Stimulated activated naive CD8-positive, alpha-beta T cell treated with anti-CD3 and anti-CD28 coated beads, Interleukin-15, amount 100 ng/mL, for 72 hours (primary cell): ENCODE measurements at regions not wholly inside any gene's neighbourhood (a gene's known extent, or its start where the extent isn't known, plus 50 kb on each side); places are given as distances from the start of the nearest gene placed in this dataset.
"Not testable (repeated sequence)": the region's sequence is repeated elsewhere in the genome, so short reads cannot be mapped to it uniquely, and the experiment has no call there.

Experiments used
- ATAC-seq: fragments of 150-1000 bp; cut with Tn5 transposase; 2 replicates; pipeline ENCODE4 v1.10.0; 2021; ENCODE audit warnings: mild to moderate bottlenecking, moderate library complexity
- DNase-seq, 2 donors: peaks; one replicate each; pipeline ENCODE4 v3.0.0; 2021 to 2022
- H3K27ac Mint-ChIP-seq, 2 donors: one replicate each; pipeline ENCODE4 v1.8.0; 2022; ENCODE audit warnings: mild to moderate bottlenecking in 2 of 2, mixed read lengths in 2 of 2, moderate library complexity in 2 of 2
- H3K27me3 Mint-ChIP-seq: one replicate; pipeline ENCODE4 v1.8.0; 2022; ENCODE audit warnings: mixed read lengths
- H3K4me1 Mint-ChIP-seq: one replicate; pipeline ENCODE4 v1.8.0; 2022; ENCODE audit warnings: mild to moderate bottlenecking, mixed read lengths
- H3K4me3 Mint-ChIP-seq, 2 donors: one replicate each; pipeline ENCODE4 v1.8.0; 2022; ENCODE audit warnings: mild to moderate bottlenecking in 2 of 2, mixed read lengths in 2 of 2, moderate library complexity in 1 of 2
- H3K9me3 Mint-ChIP-seq, 2 donors: one replicate each; pipeline ENCODE4 v1.8.0; 2022; ENCODE audit warnings: mixed read lengths in 2 of 2

DNA sequence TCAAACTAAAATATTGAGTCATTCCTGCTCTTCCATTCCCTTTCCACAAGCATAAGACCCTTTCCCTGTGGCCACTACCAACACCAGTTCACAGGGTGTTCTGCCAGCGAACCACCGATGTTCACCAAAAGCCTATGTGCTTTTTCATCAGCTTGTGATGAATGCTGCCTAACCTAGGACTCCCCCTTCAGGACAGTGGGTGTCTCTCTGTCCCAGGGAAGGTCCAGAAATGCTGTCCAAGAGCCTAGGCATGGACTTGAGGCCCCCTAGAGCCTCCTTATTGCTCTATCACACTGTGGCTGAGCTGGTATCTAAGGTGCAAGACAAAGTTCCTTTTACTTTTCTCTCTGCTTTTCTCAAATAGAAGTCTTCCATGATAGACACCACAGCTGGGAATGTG lies 1015.6 kb downstream of the PCDH19 start:
- Mint-ChIP-seq H3K4me3 (no peak overlapping the region), H3K27me3 (no peaks in the 10 kb centered on the region)

DNA sequence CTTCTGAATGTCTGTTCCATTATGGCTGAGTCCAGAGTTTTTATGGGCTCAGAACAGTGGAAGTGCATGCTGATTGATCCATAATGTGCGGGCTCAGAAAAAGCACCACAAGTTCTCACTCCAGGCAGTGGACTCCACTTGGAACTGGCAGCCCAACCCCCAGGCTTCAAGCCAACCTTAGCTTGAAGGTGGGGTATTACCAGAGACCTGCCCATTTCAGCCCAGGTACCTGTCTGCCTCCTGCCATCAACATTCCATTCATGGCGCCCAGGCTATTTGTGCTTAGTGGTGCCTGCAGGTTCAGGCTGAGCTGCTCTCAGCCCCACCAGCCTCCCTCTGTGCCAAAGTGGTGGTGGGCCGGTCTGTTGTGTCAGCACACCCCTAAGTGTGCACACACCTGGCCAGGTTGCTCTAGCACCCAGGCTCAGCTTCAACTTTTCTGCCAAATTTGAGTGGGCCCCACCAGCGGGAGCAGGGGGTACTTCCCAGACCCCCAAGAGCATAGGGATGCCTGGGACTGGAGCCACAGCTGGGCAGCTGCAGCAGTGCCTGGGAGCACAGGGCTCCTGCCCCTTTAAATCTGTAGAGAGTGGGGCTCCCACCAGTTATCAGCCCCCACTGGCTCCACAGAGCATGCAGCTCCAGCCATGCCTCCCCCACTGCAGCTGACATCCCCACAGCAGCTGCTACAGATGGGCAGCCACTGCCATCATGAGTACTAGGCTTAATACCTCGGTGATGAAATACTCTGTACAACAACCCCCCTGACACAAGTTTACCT lies 1025.3 kb downstream of the PCDH19 start:
- H3K27me3 Mint-ChIP-seq, result no peaks in the 10 kb centered on the region

More for the DNA sequence above, 1015.6 kb downstream of the PCDH19 start:
- Mint-ChIP-seq H3K4me1 (no peaks in the 10 kb centered on the region), H3K9me3 (no peaks in the 10 kb centered on the region), H3K27ac (no peak overlapping the region)
- DNase-seq, result no peak
- ATAC-seq, result no peak

DNA sequence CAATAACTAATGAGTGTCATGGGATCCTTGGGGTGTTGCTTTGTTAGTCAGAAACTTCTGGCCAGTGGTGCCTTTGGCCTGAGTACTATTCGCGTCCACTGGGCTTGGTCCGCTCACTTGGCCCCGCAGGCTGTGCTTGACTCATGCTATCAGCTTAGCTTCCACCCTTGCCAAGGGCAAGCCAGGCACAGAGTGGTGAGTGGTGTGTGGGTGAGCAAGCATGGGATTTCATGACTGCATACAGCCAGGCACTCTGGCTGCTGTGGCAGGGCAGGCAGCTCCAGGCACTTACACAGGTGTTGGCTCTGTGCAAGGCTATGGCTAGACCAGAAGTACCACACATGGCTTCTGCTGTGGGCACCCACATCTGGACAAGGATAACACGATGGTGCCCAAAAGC lies 1026.3 kb downstream of the PCDH19 start:
- Mint-ChIP-seq H3K4me1 (no peaks in the 10 kb centered on the region), H3K4me3 (no peak overlapping the region), H3K9me3 (peaks cover 4 to 8% of the 10 kb centered on the region in 2 donors), H3K27ac (no peak overlapping the region), H3K27me3 (no peaks in the 10 kb centered on the region)
- no peak for ATAC-seq
- DNase-seq, result no peak

More for the DNA sequence above, 1025.3 kb downstream of the PCDH19 start:
- Mint-ChIP-seq H3K27ac (no peak overlapping the region), H3K4me3 (no peak overlapping the region), H3K4me1 (no peaks in the 10 kb centered on the region), H3K9me3 (peaks cover 6 to 8% of the 10 kb centered on the region in 2 donors)
- ATAC-seq (no peak), DNase-seq (no peak)

DNA sequence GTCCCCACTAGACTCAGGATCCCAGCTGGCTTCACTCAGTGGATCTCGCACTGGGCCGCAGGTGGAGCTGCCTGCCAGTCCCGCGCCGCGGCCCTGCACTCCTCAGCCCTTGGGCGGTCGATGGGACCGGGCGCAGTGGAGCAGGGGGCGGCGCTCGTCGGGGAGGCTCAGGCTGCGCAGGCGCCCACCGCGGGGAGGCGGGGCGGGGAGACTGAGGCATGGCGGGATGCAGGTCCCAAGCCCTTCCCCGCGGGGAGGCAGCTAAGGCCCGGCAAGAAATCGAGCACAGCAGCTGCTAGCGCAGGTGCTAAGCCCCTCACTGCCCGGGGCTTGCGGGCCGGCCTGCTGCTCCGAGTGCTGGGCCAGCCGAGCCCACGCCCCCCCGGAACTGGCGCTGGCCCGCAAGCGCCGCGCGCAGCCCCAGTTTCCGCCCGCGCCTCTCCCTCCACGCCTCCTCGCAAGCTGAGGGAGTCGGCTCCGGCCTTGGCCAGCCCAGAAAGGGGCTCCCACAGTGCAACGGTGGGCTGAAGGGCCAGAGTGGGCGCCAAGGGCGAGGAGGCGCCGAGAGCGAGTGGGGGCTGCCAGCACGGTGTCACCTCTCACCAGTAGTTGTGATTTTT lies 1038.0 kb downstream of the PCDH19 start:
- Mint-ChIP-seq H3K27me3 (no peaks in the 10 kb centered on the region), H3K9me3 (no peaks in the 10 kb centered on the region), H3K4me1 (no peaks in the 10 kb centered on the region), H3K4me3 (no peak overlapping the region), H3K27ac (no peak overlapping the region)
- DNase-seq (no peak), ATAC-seq (no peak)

DNA sequence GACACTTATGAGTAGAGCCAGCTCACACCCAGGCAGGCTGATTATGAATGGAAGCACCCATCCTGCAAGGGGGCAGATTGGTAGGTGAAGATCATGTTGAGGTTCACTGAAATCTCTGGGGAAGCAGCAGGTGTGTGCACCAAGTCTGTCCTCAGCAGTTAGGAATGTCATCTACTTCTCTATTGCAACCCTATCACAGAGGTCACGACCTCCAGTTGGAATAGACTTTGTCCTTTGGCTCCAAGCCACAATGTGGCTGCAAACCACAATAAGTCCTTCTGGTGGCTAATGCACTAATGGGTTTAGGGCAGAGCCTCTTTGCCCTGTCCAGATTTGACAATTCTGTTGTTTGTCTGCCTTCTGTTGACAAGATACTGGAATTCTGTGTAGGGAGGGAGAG lies 1056.7 kb downstream of the PCDH19 start:
- Mint-ChIP-seq H3K27ac (no peak overlapping the region), H3K4me3 (no peak overlapping the region)
- no peak for DNase-seq

DNA sequence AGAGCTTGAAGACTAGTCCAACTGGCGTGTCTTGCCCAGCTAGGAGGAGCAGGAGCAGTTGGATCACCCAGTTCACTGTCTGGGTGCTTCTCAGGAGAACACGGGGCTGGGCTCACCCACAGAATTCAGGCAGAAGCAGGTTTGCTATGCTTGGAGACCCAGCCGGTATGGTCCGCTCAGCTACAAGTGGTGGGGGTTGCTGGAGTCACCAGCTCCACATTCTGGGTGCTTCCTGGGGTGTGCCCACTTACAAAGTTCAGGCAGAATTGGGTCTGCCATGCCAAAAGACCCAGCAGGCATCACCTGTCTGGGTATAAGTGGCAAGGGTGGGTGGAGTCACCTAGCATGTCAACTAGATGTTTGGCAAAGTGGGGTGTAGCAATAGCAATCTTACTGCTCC lies 1061.8 kb downstream of the PCDH19 start:
- no peak for ATAC-seq
- H3K4me3 Mint-ChIP-seq, result no peak overlapping the region
- H3K27ac Mint-ChIP-seq, result no peak overlapping the region
- H3K27me3 Mint-ChIP-seq, result no peaks in the 10 kb centered on the region
- H3K4me1 Mint-ChIP-seq, result no peaks in the 10 kb centered on the region
- no peak for DNase-seq
- no peaks in the 10 kb centered on the region for H3K9me3 Mint-ChIP-seq

More for the DNA sequence above, 1056.7 kb downstream of the PCDH19 start:
- ATAC-seq, result no peak
- Mint-ChIP-seq H3K9me3 (no peaks in the 10 kb centered on the region), H3K27me3 (no peaks in the 10 kb centered on the region), H3K4me1 (no peaks in the 10 kb centered on the region)

DNA sequence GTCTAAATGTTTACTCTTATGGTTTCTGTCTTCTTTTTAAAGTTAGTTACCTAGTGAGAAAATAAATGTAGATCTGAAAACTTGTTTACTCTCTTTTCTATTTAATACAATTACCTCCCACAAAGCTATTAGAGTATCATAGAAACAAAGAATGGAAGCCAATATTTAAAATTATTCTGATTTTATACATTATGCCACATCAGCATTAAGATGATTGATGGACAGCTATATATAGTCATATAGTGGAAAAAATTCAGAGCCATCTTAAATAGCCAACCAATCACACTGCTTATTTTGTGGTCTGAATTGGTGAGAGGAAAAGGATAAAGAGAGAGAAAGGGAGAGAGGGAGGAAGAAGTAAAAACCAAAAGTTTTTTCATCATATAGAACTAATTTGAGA lies 1101.8 kb downstream of the PCDH19 start:
- H3K4me3 Mint-ChIP-seq, result no peak overlapping the region
- no peak overlapping the region for H3K27ac Mint-ChIP-seq
- H3K4me1 Mint-ChIP-seq, result no peaks in the 10 kb centered on the region
- no peaks in the 10 kb centered on the region for H3K9me3 Mint-ChIP-seq
- ATAC-seq (no peak), DNase-seq (no peak)
- no peaks in the 10 kb centered on the region for H3K27me3 Mint-ChIP-seq

DNA sequence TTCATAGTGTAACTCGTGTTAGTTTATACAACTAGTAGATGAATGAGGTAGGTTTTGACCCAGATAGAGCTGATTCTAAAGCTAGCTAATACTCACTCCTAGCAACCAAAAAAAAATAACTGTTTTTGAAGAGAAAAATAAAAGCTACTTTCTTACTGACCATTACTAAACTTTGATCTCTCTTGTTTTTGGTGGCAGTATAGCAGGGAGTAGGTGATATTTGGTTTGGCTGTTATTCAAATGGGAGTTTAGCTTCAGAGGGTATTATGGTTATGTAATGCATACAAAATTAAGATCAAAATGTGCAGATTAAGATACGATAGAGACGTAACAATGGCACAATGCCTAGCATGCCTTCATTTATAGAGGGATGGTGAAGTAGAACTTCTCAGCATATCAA lies 1104.5 kb downstream of the PCDH19 start:
- Mint-ChIP-seq H3K27me3 (no peaks in the 10 kb centered on the region), H3K4me3 (no peak overlapping the region), H3K4me1 (no peaks in the 10 kb centered on the region), H3K9me3 (no peaks in the 10 kb centered on the region), H3K27ac (no peak overlapping the region)
- no peak for ATAC-seq
- DNase-seq, result no peak

DNA sequence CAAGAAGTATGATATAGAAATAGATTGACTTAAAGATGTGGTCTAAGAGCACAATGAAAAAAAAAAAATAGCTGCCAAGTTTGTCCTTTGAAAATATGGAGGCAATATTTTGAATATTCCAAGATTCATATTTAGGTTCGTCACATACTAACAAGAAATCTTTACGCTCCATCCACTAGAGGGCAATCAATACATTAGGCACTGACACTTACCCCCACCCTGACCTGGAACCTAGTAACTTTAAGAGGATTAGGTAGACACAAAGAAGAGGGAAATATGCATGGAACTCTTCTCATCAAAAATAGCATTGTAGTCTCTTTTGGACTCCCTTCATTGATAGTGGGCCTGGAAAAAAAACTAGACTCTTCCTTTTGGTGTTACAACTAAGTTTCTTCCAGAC lies 1108.1 kb downstream of the PCDH19 start:
- DNase-seq (no peak), ATAC-seq (no peak)
- Mint-ChIP-seq H3K4me3 (no peak overlapping the region), H3K4me1 (no peaks in the 10 kb centered on the region), H3K27me3 (no peaks in the 10 kb centered on the region), H3K9me3 (no peaks in the 10 kb centered on the region), H3K27ac (no peak overlapping the region)

DNA sequence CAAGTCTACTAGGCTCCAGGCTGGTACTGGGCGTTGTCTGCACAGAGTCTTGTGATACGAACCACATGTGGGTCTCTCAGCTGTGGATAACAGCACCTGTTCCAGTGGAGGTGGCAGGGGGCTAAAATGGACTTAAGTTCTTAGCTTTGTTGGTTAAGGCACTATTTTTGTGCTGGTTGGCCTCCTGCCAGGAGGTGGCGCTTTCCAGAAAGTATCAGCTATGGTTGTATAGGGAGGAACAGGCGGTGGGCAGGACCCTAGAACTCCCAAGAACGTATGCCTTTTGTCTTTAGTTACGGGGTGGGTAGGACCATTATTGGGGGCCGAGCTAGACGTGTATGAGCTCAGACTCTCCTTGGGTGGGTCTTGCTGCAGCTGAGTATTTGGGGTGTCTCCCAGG lies 1138.4 kb downstream of the PCDH19 start:
- H3K9me3 Mint-ChIP-seq, result peaks cover 5 to 7% of the 10 kb centered on the region in 2 donors
- H3K4me1 Mint-ChIP-seq, result no peaks in the 10 kb centered on the region
- H3K4me3 Mint-ChIP-seq, result no peak overlapping the region
- no peak overlapping the region for H3K27ac Mint-ChIP-seq
- ATAC-seq, result no peak
- H3K27me3 Mint-ChIP-seq, result no peaks in the 10 kb centered on the region
- no peak for DNase-seq

DNA sequence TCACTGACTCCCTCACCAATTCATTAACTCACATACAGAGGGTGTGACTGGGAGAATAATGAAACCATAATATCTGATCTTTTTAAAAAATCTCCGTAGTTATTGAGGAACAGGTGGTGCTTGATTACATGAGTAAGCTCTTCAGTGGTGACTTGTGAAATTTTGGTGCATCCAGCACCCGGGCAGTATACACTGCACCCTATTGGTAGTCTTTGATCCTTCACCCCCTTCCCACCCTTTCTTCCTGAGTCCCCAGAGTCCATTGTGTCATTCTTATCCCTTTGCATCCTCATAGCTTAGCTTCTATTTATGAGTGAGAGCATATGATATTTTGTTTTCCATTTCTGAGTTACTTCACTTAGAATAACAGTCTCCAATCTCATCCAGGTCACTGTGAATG lies 1143.8 kb downstream of the PCDH19 start:
- no peaks in the 10 kb centered on the region for H3K27me3 Mint-ChIP-seq
- H3K9me3 Mint-ChIP-seq, result peaks cover 5 to 7% of the 10 kb centered on the region in 2 donors
- H3K4me3 Mint-ChIP-seq, result no peak overlapping the region
- H3K4me1 Mint-ChIP-seq, result no peaks in the 10 kb centered on the region
- ATAC-seq (no peak), DNase-seq (no peak)
- H3K27ac Mint-ChIP-seq, result no peak overlapping the region

DNA sequence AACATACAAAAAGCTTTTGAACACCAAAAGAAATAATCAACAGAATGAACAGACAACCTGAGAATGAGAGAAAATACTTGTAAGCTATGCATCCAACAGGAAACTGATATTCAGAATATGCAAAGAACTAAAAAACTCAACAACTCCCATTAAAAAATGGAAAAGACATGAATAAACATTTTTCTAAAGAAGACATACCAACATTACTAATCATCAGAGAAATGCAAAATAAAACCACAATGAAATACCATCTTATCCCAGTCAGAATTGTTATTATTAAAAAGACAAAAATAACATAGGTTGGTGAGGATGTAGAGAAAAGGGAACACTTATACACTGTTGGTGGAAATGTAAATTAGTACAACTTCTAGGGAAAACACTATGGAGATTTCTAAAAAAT lies 1161.9 kb downstream of the PCDH19 start:
- Mint-ChIP-seq H3K4me3 (no peak overlapping the region), H3K9me3 (peaks cover 0 to 6% of the 10 kb centered on the region in 2 donors), H3K27me3 (no peaks in the 10 kb centered on the region), H3K27ac (no peak overlapping the region), H3K4me1 (no peaks in the 10 kb centered on the region)
- no peak for DNase-seq
- no peak for ATAC-seq

DNA sequence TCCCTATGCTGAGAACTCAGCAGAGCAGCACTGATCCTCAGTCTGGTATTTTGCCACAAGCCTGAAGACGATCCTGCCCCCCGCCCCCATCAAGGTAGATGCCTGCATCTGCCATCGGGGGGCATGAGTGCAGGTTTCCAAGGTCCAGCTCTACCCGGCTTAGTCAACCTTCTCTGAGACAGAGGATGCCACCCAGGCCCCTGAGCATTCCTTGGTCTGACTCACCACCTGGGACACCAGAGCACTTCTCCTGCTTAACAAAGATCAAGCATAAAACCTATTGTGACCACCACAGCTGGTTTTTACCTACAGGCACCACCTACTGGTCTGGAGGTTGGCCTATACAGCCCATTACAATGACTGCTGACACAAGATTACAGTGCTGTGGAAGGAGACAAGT lies 1168.1 kb downstream of the PCDH19 start:
- no peak for DNase-seq
- Mint-ChIP-seq H3K4me3 (no peak overlapping the region), H3K4me1 (no peaks in the 10 kb centered on the region), H3K27me3 (no peaks in the 10 kb centered on the region), H3K9me3 (no peaks in the 10 kb centered on the region), H3K27ac (no peak overlapping the region)
- no peak for ATAC-seq

DNA sequence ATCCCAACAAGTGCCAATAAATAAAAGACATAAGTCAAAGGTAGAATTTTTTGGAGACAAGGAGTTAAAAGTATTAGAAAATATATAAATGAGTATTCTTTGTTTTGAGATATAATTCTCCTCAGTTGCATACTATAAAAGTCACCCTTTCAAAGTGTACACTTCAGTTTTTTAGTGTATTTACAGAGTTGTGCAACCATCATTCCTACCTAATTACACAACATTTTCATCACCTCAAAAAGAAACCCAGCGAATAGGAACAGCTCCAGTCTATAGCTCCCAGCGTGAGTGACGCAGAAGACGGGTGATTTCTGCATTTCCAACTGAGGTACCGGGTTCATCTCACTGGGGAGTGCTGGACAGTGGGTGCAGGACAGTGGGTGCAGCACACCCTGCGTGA lies 1175.7 kb downstream of the PCDH19 start:
- not testable (repeated sequence) for ATAC-seq, H3K4me1 Mint-ChIP-seq, DNase-seq, H3K27me3 Mint-ChIP-seq, H3K4me3 Mint-ChIP-seq, H3K27ac Mint-ChIP-seq, H3K9me3 Mint-ChIP-seq

DNA sequence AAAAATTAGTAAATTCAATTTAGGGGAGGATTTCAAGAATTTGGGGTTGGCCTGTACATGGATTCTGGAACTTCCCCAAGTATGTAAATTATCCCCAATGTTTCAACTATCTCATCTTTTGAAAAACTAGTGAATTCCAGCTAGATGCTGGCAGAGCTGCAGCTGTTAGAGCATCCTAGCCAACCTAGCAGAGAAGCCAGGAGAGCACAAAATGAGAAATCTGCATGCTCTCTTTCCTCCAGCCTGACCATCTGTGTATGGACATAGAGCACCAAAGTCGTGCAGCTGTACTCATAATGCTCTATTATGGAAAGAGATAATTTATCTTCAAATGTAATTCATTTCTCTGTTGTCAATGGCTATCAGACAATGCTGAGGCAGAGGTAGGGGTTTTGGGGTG lies 1217.7 kb downstream of the PCDH19 start:
- no peak overlapping the region for H3K4me3 Mint-ChIP-seq
- ATAC-seq, result no peak
- no peak for DNase-seq
- H3K4me1 Mint-ChIP-seq, result no peaks in the 10 kb centered on the region
- H3K9me3 Mint-ChIP-seq, result peaks cover 0 to 5% of the 10 kb centered on the region in 2 donors
- H3K27ac Mint-ChIP-seq, result no peak overlapping the region
- H3K27me3 Mint-ChIP-seq, result no peaks in the 10 kb centered on the region

DNA sequence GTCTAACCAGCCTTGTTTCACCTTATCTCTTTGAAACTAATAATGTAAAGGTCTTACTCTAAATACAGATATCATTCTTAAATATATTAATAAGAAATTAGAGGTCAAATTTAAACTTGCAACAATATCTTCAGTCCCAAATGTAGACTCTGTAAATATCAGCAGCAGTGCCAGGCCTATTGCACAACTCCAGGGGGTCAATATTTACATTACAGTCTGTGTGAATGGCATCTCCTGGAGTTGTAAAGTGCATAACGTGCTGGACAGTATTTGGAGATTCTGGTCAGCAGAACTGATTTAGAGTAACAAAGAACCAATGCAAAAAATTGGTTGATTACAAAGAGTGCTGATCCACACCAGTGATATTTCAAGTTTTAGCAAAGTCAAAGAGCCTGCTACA lies 1225.9 kb downstream of the PCDH19 start:
- no peaks in the 10 kb centered on the region for H3K4me1 Mint-ChIP-seq
- no peak overlapping the region for H3K4me3 Mint-ChIP-seq
- no peaks in the 10 kb centered on the region for H3K27me3 Mint-ChIP-seq
- H3K9me3 Mint-ChIP-seq, result peaks cover 0 to 6% of the 10 kb centered on the region in 2 donors
- ATAC-seq (no peak), DNase-seq (no peak)
- no peak overlapping the region for H3K27ac Mint-ChIP-seq

DNA sequence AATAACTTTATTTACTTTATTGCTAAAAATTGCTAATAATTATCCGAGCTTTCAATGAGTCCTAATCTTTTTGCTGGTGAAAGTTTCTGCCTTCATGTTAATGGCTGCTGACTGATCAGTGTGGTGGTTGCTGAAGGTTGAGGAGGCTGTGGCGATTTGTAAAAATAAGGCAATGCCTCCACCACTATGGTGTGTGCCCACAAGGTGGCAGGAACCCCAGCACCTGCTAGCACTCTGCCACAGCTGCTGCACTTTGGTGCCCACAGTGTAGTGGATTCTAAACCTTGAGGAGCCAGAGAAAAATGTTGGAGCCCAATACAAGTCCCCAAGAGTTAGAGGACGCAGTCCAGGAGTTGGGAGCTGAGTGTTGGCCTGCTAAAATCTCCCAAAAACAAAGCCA lies 1237.1 kb downstream of the PCDH19 start:
- DNase-seq, result no peak
- H3K27ac Mint-ChIP-seq, result no peak overlapping the region
- no peaks in the 10 kb centered on the region for H3K9me3 Mint-ChIP-seq
- no peak for ATAC-seq
- H3K4me1 Mint-ChIP-seq, result no peaks in the 10 kb centered on the region
- no peaks in the 10 kb centered on the region for H3K27me3 Mint-ChIP-seq
- H3K4me3 Mint-ChIP-seq, result no peak overlapping the region
